GM19438 (cell line): ENCODE measurements at regions not wholly inside any gene's neighbourhood (a gene's known extent, or its start where the extent isn't known, plus 50 kb on each side); places are given as distances from the start of the nearest gene placed in this dataset.
A peak's percentile ranks its signal among the peaks of the same experiment; 100 is the strongest.

ENCODE experiments used
- ATAC-seq: cut with Tn5 transposase; IDR thresholded peaks from one replicate; pipeline ENCODE4 v1.9.1; 2021; ENCODE audit warnings: low read depth; ENCODE audit not compliant: unreplicated experiment

- no peak for ATAC-seq
These were observed 506.8 kb upstream of the PPP2R3A start for GRCh38 chr3:135458541-135459322.

- ATAC-seq: no peak
These were observed 505.3 kb upstream of the PPP2R3A start for GRCh38 chr3:135460273-135460672.

GRCh38 chr3:135471911-135472310 is 493.6 kb upstream of the PPP2R3A start:
- no peak for ATAC-seq

DNA sequence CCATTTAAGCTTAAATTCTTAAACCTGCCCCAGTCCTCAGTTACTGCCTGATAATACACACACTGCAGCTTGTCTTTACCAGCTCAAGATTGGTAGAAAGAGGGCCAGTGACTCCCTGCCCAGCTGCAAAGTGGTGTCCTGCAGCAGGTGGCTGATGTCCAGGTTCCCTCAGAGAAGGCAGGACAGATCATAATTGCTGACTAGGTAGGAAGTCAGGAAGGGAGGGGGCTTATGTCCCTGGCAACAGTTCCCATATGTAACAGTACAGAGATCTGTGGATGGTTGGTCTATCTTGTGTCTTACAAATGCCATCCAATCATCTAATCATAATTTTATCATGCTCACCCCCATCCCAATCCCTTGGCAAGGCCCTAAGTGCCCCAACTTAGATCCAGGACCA is 492.1 kb upstream of the PPP2R3A start:
- no peak for ATAC-seq

- ATAC-seq: no peak
These were observed 478.3 kb upstream of the PPP2R3A start for GRCh38 chr3:135487261-135487660.

DNA sequence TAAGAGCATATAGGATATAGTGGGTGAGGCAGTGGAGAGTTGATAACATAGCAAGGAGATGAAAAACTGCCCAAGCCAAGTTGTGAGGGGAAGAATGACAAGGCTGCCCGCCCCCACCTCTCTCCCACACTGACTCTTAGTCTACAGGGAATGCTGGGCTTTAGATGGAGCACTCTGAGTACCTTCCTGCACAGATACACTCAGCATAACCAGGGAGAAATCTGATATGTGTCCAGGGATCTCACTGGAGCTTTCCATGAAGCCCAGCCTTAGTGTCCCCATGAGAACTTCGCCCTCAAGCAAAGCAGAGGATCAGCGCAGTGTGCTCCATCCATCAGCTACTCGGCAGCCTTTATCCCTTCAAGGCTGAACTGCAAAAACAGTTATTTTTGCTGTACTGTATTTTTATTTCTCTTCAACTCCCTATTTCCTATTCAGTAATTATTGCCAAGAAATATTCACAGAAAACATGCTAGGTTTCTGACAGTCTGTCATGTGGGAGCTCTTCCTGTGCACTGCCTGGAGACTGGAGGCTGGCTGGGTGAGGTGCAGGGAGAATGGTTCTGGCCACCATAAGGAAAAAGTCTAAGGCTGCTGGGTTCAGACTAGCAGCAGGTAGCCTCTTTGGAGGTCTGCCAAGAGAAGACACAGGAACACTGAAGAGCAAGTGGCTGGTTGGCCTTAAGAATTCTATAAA is 475.2 kb upstream of the PPP2R3A start:
- no peak for ATAC-seq

GRCh38 chr3:135491491-135492205 is 473.9 kb upstream of the PPP2R3A start:
- ATAC-seq: no peak

- no peak for ATAC-seq
These were observed 469.6 kb upstream of the PPP2R3A start for GRCh38 chr3:135495891-135496290.

- ATAC-seq: no peak
These were observed 467.5 kb upstream of the PPP2R3A start for GRCh38 chr3:135497979-135498378.

GRCh38 chr3:135499426-135499825 is 466.1 kb upstream of the PPP2R3A start:
- ATAC-seq: no peak

DNA sequence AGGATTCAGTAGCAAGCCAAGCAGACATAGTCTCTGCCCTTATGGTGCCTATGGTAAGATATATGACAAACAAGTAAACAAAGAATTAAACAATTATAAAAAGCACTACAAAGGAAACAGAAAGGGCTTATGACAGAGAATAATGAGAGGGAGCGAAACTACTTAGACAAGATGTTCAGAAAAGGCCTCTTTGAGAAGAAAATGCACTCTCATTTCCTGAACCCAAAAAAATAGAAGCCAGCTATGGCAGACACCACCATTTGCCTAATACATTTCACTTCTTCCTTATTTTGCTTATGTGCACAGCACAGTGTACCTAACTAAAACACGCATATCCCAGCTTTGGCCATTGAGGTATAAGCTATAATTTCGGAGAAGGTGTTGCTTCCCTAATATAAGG is 465.5 kb upstream of the PPP2R3A start:
- ATAC-seq: no peak

- no peak for ATAC-seq
These were observed 462.3 kb upstream of the PPP2R3A start for GRCh38 chr3:135503065-135503759.

DNA sequence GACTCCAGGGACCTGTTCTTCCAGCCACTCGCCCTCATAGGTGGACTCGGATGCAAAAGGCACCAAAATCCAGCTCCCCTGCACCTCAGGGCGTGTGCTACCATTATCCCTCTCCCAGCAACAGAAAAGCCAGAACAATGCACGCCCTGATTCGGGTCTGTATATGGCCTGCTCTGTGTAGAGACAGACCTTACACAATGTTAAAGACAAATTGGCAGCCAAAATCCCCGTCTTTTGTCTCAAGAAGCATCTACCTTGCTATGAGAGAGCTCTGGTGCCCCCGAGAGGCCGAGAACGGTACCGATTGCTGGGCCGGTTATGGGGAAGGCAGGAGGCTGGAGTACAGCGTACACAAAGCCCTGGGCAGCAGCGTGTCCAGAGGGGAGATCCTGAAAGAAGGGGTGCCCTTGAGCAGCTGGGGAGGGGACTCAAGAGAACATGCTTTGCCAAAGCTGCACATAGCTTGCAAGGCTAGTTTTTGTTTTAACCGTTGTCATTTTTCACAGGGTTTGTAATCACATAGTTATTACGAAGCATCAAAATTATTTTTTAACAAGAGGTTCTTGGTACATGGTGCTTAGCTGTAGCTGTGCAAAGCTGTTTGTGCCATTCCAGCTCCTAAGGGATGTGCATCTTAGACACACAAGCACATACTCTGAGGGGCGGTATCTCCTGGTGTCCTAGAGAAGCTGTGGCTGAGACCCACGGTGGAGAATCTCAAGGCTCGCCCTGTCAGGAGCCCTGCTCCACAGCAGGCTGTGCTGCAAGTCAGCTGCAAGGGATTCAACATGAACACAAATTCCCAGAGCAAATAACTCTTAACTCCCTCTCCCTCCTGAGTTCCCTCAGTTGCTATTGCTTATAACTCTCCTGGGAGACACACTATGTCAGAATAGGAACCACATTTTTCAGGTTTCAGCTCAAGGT is 461.5 kb upstream of the PPP2R3A start:
- peak; percentile 81 for ATAC-seq

- ATAC-seq: no peak
These were observed 452.1 kb upstream of the PPP2R3A start for GRCh38 chr3:135513106-135514059.

DNA sequence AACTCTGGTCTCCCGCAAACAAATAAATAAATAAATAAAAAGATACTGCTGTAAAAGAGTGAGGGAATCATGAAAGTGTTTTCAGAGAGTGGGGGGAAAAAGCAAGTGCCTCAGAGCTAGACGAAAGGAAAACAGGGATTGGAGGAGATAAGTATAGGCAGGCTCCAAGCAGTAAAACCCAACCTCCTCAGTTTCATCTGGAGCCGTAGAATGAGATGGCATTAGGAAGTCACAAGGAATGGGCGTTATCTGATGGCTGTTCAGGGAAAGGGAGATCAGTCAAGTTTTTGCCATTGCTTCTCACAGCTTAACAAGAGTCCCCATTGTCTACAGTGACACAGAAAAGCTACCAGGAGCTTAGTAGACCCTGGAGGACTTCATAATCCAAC is 451.5 kb upstream of the PPP2R3A start:
- no peak for ATAC-seq

- no peak for ATAC-seq
These were observed 449.4 kb upstream of the PPP2R3A start for GRCh38 chr3:135516143-135516542.

DNA sequence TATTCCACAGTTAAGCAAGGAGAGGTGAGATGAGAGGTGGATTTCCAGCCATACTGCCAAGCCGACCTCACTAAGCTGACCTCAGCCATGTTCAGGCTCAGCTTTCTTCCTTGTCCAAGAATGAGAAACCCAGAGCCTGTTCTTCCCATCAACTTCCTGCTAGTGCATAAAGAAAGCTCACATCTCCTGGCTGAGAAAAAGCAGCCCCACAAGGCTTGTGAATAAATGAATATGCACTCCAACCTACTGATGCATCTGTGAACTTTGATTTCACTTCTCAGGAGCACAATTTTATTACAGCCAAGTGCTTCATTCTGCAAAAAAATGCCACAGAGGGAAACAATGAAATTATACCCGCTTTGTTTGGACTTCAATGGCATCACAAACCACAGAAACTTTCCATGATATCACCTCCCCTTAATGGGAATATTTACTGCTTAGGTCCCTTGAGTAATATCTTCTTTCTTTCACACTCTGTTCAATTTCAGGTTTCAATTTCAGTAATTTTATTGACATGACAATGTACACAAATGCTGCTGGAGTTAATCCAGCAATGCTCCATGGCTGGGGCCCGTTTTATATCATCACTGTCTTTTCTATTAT is 437.0 kb upstream of the PPP2R3A start:
- no peak for ATAC-seq

- ATAC-seq: no peak
These were observed 433.5 kb upstream of the PPP2R3A start for GRCh38 chr3:135532021-135532420.
